ENCODE measurements at regions not wholly inside any gene's neighbourhood (a gene's known extent, or its start where the extent isn't known, plus 50 kb on each side); places are given as distances from the start of the nearest gene placed in this dataset.

DNA sequence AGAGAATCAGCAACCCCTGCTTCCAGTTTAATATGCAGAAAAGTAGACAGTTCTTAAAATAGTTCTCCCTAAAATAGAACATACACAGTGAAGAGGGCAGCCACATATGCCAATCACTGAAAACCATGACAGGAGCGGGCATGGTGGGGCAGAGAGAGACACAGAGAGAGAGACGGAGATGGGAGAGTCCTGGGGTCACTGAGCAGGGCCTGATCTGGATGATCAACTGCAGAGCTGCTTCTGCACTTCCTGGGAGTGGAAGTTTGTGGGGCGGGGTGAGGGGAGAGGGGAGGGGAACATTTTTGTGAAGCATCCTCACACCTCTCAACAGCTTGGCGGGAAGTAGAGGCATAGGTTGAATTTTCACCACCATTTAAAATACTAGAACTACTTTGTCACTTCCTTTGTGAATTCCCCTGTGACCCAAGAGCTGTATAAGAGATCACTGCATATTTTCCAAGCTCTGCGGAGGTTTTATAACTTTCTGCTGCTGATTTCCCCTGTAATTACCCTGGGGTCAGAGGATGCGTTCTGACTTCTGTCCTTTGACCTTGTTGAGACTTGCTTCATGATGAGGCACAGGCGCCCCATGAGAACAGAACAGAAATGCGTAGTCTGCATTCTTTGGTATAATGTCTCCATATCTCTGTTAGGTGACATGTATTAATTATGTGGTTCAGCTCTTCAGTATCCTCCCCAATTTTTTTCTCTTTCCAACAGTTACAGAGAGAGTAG is 419.4 kb downstream of the BRD1 start:
- TF ChIP-seq CTCF (IDR thresholded peaks at IDR 0.05) = no peak
- no peak for TF ChIP-seq ZFX (IDR thresholded peaks at IDR 0.05; ENCODE audit: borderline replicate concordance)
